ENCODE measurements at regions not wholly inside any gene's neighbourhood (a gene's known extent, or its start where the extent isn't known, plus 50 kb on each side); places are given as distances from the start of the nearest gene placed in this dataset.

GRCh38 chr5:102561894-102562760 lies 63.3 kb upstream of the SLCO6A1 start:
- Histone ChIP-seq H3K4me2 (ENCODE audit: control insufficient read depth, extremely low read depth, insufficient read depth, low read depth, low read length) (no peak overlapping the region), H3K9me3 (ENCODE audit: control insufficient read depth, low read depth, low read length) (no peaks in the 10 kb centered on the region), H3K4me3 (ENCODE audit: control insufficient read depth in 2 of 3, extremely low read depth in 1 of 3, insufficient read depth in 2 of 3, low read depth in 1 of 3, low read length in 3 of 3) (no peak overlapping the region), H3K27me3 (ENCODE audit: control insufficient read depth, extremely low read depth, insufficient read depth, low read length) (no peaks in the 10 kb centered on the region), H3K36me3 (ENCODE audit: control insufficient read depth in 2 of 2, extremely low read depth in 1 of 2, insufficient read depth in 2 of 2, low read length in 2 of 2) (no peaks in the 10 kb centered on the region), H3K9ac (ENCODE audit: control insufficient read depth, extremely low read depth, insufficient read depth, low read length) (no peak overlapping the region), H2AFZ (ENCODE audit: control insufficient read depth, low read length) (no peak overlapping the region), H4K20me1 (ENCODE audit: control insufficient read depth, extremely low read depth, insufficient read depth, low read length) (no peaks in the 10 kb centered on the region), H3K9me1 (ENCODE audit: control insufficient read depth, extremely low read depth, insufficient read depth, low read length) (no peaks in the 10 kb centered on the region), H3K4me1 (ENCODE audit: control insufficient read depth, extremely low read depth, insufficient read depth, low read length) (no peaks in the 10 kb centered on the region), H3K79me2 (ENCODE audit: control insufficient read depth, insufficient read depth, low read length) (no peaks in the 10 kb centered on the region), H3K27ac (ENCODE audit: control insufficient read depth, insufficient read depth, low read length) (no peak overlapping the region)
- peak; percentile 60 to 76 (median 70) for TF ChIP-seq CTCF (optimal IDR thresholded peaks at IDR 0.05 in 1 of 3, IDR thresholded peaks at IDR 0.05 in 1 of 3, conservative IDR thresholded peaks at IDR 0.05 in 1 of 3; ENCODE audit: extremely low read depth in 1 of 3, insufficient read depth in 2 of 3, low read length in 3 of 3)
- TF ChIP-seq EZH2 (IDR thresholded peaks at IDR 0.05; ENCODE audit: low read length) = no peak
- dilution Hi-C loops (cut with MboI; ENCODE audit: extremely low pct_ligation_motif_present, low sequenced_read_pairs) = no loop called here
- no peak for FAIRE-seq
- no peak for DNase-seq (ENCODE audit: low read depth, low spot score)

- no peak for TF ChIP-seq EZH2 (IDR thresholded peaks at IDR 0.05; ENCODE audit: low read length)
- TF ChIP-seq CTCF (optimal IDR thresholded peaks at IDR 0.05 in 1 of 3, IDR thresholded peaks at IDR 0.05 in 1 of 3, conservative IDR thresholded peaks at IDR 0.05 in 1 of 3; ENCODE audit: extremely low read depth in 1 of 3, insufficient read depth in 2 of 3, low read length in 3 of 3) = no peak
- DNase-seq (ENCODE audit: low read depth, low spot score) (no peak), FAIRE-seq (no peak)
- H3K36me3 ChIP-seq (ENCODE audit: control insufficient read depth in 2 of 2, extremely low read depth in 1 of 2, insufficient read depth in 2 of 2, low read length in 2 of 2) = no peaks in the 10 kb centered on the region
- H3K27me3 ChIP-seq (ENCODE audit: control insufficient read depth, extremely low read depth, insufficient read depth, low read length) = no peaks in the 10 kb centered on the region
- no peaks in the 10 kb centered on the region for H4K20me1 ChIP-seq (ENCODE audit: control insufficient read depth, extremely low read depth, insufficient read depth, low read length)
- H3K9me1 ChIP-seq (ENCODE audit: control insufficient read depth, extremely low read depth, insufficient read depth, low read length) = no peaks in the 10 kb centered on the region
- no peak overlapping the region for H2AFZ ChIP-seq (ENCODE audit: control insufficient read depth, low read length)
- H3K9me3 ChIP-seq (ENCODE audit: control insufficient read depth, low read depth, low read length) = no peaks in the 10 kb centered on the region
- no peaks in the 10 kb centered on the region for H3K79me2 ChIP-seq (ENCODE audit: control insufficient read depth, insufficient read depth, low read length)
- H3K4me2 ChIP-seq (ENCODE audit: control insufficient read depth, extremely low read depth, insufficient read depth, low read depth, low read length) = no peak overlapping the region
- no peak overlapping the region for H3K9ac ChIP-seq (ENCODE audit: control insufficient read depth, extremely low read depth, insufficient read depth, low read length)
- dilution Hi-C loops (cut with MboI; ENCODE audit: extremely low pct_ligation_motif_present, low sequenced_read_pairs) = no loop called here
- H3K4me1 ChIP-seq (ENCODE audit: control insufficient read depth, extremely low read depth, insufficient read depth, low read length) = no peaks in the 10 kb centered on the region
- H3K4me3 ChIP-seq (ENCODE audit: control insufficient read depth in 2 of 3, extremely low read depth in 1 of 3, insufficient read depth in 2 of 3, low read depth in 1 of 3, low read length in 3 of 3) = no peak overlapping the region
- H3K27ac ChIP-seq (ENCODE audit: control insufficient read depth, insufficient read depth, low read length) = no peak overlapping the region
These were observed 71.9 kb upstream of the SLCO6A1 start for GRCh38 chr5:102570747-102571146.
